ENCODE measurements at regions not wholly inside any gene's neighbourhood (a gene's known extent, or its start where the extent isn't known, plus 50 kb on each side); places are given as distances from the start of the nearest gene placed in this dataset.
"Not testable (repeated sequence)": the region's sequence is repeated elsewhere in the genome, so short reads cannot be mapped to it uniquely, and the experiment has no call there.

- no peaks in the 10 kb centered on the region for H3K9me3 ChIP-seq (ENCODE audit: control insufficient read depth, insufficient read depth, low read depth, low read length)
- TF ChIP-seq EZH2 (IDR thresholded peaks at IDR 0.05; ENCODE audit: low read length, missing control alignments), result no peak
- TF ChIP-seq CTCF (conservative IDR thresholded peaks at IDR 0.05 in 1 of 2, IDR thresholded peaks at IDR 0.05 in 1 of 2; ENCODE audit: low read depth in 1 of 2, low read length in 2 of 2), result no peak
- H3K9ac ChIP-seq (ENCODE audit: insufficient read depth, low read length), result no peak overlapping the region
Observed at GRCh38 chr7:17109020-17109419, 189.4 kb upstream of the AHR start.

GRCh38 chr7:17113770-17114169 lies 184.7 kb upstream of the AHR start:
- not testable (repeated sequence) for H4K20me1 ChIP-seq (ENCODE audit: control insufficient read depth, extremely low read depth, insufficient read depth, low read length); H3K4me2 ChIP-seq (ENCODE audit: extremely low read depth, insufficient read depth, low read length); H3K4me3 ChIP-seq (replicated peaks in 1 of 4; ENCODE audit: control extremely low read depth in 1 of 4, insufficient read depth in 1 of 4, low read depth in 3 of 4, low read length in 4 of 4); H2AFZ ChIP-seq (ENCODE audit: low read length); DNase-seq (ENCODE audit: low read depth in 2 of 2); H3K36me3 ChIP-seq (ENCODE audit: control insufficient read depth, insufficient read depth, low read length); H3K27me3 ChIP-seq (ENCODE audit: control insufficient read depth, insufficient read depth, low read length); H3K4me1 ChIP-seq (ENCODE audit: control insufficient read depth, extremely low read depth, insufficient read depth, low read length); H3K9ac ChIP-seq (ENCODE audit: insufficient read depth, low read length); H3K9me3 ChIP-seq (ENCODE audit: control insufficient read depth, insufficient read depth, low read depth, low read length); H3K79me2 ChIP-seq (ENCODE audit: control insufficient read depth, insufficient read depth, low read length); H3K27ac ChIP-seq (ENCODE audit: insufficient read depth, low read length)

More at GRCh38 chr7:17109020-17109419, 189.4 kb upstream of the AHR start:
- H3K36me3 ChIP-seq (ENCODE audit: control insufficient read depth, insufficient read depth, low read length), result no peaks in the 10 kb centered on the region
- H3K4me2 ChIP-seq (ENCODE audit: extremely low read depth, insufficient read depth, low read length), result no peak overlapping the region
- H3K27ac ChIP-seq (ENCODE audit: insufficient read depth, low read length), result no peak overlapping the region
- H3K79me2 ChIP-seq (ENCODE audit: control insufficient read depth, insufficient read depth, low read length), result no peaks in the 10 kb centered on the region
- H4K20me1 ChIP-seq (ENCODE audit: control insufficient read depth, extremely low read depth, insufficient read depth, low read length), result no peaks in the 10 kb centered on the region
- H3K4me1 ChIP-seq (ENCODE audit: control insufficient read depth, extremely low read depth, insufficient read depth, low read length), result no peaks in the 10 kb centered on the region
- peak; percentile 67 to 85 for DNase-seq (ENCODE audit: low read depth in 2 of 2)
- H2AFZ ChIP-seq (ENCODE audit: low read length), result no peak overlapping the region
- no peak overlapping the region for H3K4me3 ChIP-seq (replicated peaks in 1 of 4; ENCODE audit: control extremely low read depth in 1 of 4, insufficient read depth in 1 of 4, low read depth in 3 of 4, low read length in 4 of 4)
- no peaks in the 10 kb centered on the region for H3K27me3 ChIP-seq (ENCODE audit: control insufficient read depth, insufficient read depth, low read length)

- H3K4me3 ChIP-seq (replicated peaks in 1 of 4; ENCODE audit: control extremely low read depth in 1 of 4, insufficient read depth in 1 of 4, low read depth in 3 of 4, low read length in 4 of 4), result no peak overlapping the region
- no peak overlapping the region for H2AFZ ChIP-seq (ENCODE audit: low read length)
- H4K20me1 ChIP-seq (ENCODE audit: control insufficient read depth, extremely low read depth, insufficient read depth, low read length), result no peaks in the 10 kb centered on the region
Observed at GRCh38 chr7:17118412-17118811, 180.0 kb upstream of the AHR start.

More at GRCh38 chr7:17118412-17118811, 180.0 kb upstream of the AHR start:
- Histone ChIP-seq H3K36me3 (ENCODE audit: control insufficient read depth, insufficient read depth, low read length) (no peaks in the 10 kb centered on the region), H3K79me2 (ENCODE audit: control insufficient read depth, insufficient read depth, low read length) (no peaks in the 10 kb centered on the region), H3K9ac (ENCODE audit: insufficient read depth, low read length) (no peak overlapping the region), H3K9me3 (ENCODE audit: control insufficient read depth, insufficient read depth, low read depth, low read length) (no peaks in the 10 kb centered on the region), H3K27ac (ENCODE audit: insufficient read depth, low read length) (no peak overlapping the region), H3K4me2 (ENCODE audit: extremely low read depth, insufficient read depth, low read length) (no peak overlapping the region), H3K4me1 (ENCODE audit: control insufficient read depth, extremely low read depth, insufficient read depth, low read length) (no peaks in the 10 kb centered on the region), H3K27me3 (ENCODE audit: control insufficient read depth, insufficient read depth, low read length) (no peaks in the 10 kb centered on the region)
- TF ChIP-seq EZH2 (IDR thresholded peaks at IDR 0.05; ENCODE audit: low read length, missing control alignments) (no peak), CTCF (conservative IDR thresholded peaks at IDR 0.05 in 1 of 2, IDR thresholded peaks at IDR 0.05 in 1 of 2; ENCODE audit: low read depth in 1 of 2, low read length in 2 of 2) (no peak)
- DNase-seq (ENCODE audit: low read depth in 2 of 2), result no peak

All from fibroblast of lung (primary cell).